ENCODE measurements at regions not wholly inside any gene's neighbourhood (a gene's known extent, or its start where the extent isn't known, plus 50 kb on each side); places are given as distances from the start of the nearest gene placed in this dataset.

- CTCF ChIA-PET = interaction anchor here (1.2 kb wide), 1 partner anchor 43 kb away, joined by 5 read pairs; no protein-coding TSS in a partner anchor
- no peaks in the 10 kb centered on the region for H3K36me3 ChIP-seq (ENCODE audit: control insufficient read depth in 2 of 2, insufficient read depth in 1 of 2, low read length in 2 of 2)
- H3K9me3 ChIP-seq (ENCODE audit: control insufficient read depth, insufficient read depth, low read depth, low read length) = no peaks in the 10 kb centered on the region
- POLR2A ChIA-PET = no interaction called here
- no peak overlapping the region for H3K4me3 ChIP-seq (ENCODE audit: low read depth, low read length)
- no peak overlapping the region for H3K27ac ChIP-seq (ENCODE audit: extremely low read depth, low read depth, low read length)
- TF ChIP-seq ZNF830 (tag by site-specific recombination; IDR thresholded peaks at IDR 0.05; ENCODE audit: low read depth) = no peak
- no peak for TF ChIP-seq EGR2 (tag by site-specific recombination; IDR thresholded peaks at IDR 0.05; ENCODE audit: low read depth)
- no peaks in the 10 kb centered on the region for H3K4me1 ChIP-seq (ENCODE audit: control insufficient read depth, insufficient read depth, low read length)
Measured at GRCh38 chr13:80655778-80656511, 315.0 kb upstream of the SPRY2 start.

GRCh38 chr13:80654638-80655249 is 313.8 kb upstream of the SPRY2 start:
- ChIA-PET POLR2A (no interaction called here), CTCF (interaction anchor here (1.0 to 1.2 kb wide), 2 partner anchors 13 to 42 kb away, joined by 5 to 7 read pairs; no protein-coding TSS in a partner anchor)
- peak; percentile 64 for TF ChIP-seq SCRT2 (tag by site-specific recombination; IDR thresholded peaks at IDR 0.05)
- no peak for TF ChIP-seq ZSCAN30 (tag by site-specific recombination; IDR thresholded peaks at IDR 0.05)
- TF ChIP-seq ZNF692 (tag by site-specific recombination; IDR thresholded peaks at IDR 0.05) = no peak
- TF ChIP-seq ZNF580 (tag by site-specific recombination; IDR thresholded peaks at IDR 0.05) = no peak
- H3K9me3 ChIP-seq (ENCODE audit: control insufficient read depth, insufficient read depth, low read depth, low read length) = no peaks in the 10 kb centered on the region
- H3K4me1 ChIP-seq (ENCODE audit: control insufficient read depth, insufficient read depth, low read length) = no peaks in the 10 kb centered on the region
- no peak overlapping the region for H3K27ac ChIP-seq (ENCODE audit: extremely low read depth, low read depth, low read length)
- H3K4me3 ChIP-seq (ENCODE audit: low read depth, low read length) = peak overlapping the region; percentile 38
- no peaks in the 10 kb centered on the region for H3K36me3 ChIP-seq (ENCODE audit: control insufficient read depth in 2 of 2, insufficient read depth in 1 of 2, low read length in 2 of 2)

- CTCF ChIA-PET = no interaction called here
- Histone ChIP-seq H3K27ac (ENCODE audit: extremely low read depth, low read depth, low read length) (no peak overlapping the region), H3K9me3 (ENCODE audit: control insufficient read depth, insufficient read depth, low read depth, low read length) (no peaks in the 10 kb centered on the region), H3K4me1 (ENCODE audit: control insufficient read depth, insufficient read depth, low read length) (no peaks in the 10 kb centered on the region), H3K4me3 (ENCODE audit: low read depth, low read length) (no peak overlapping the region), H3K36me3 (ENCODE audit: control insufficient read depth in 2 of 2, insufficient read depth in 1 of 2, low read length in 2 of 2) (no peaks in the 10 kb centered on the region)
- TF ChIP-seq SETDB1 (IDR thresholded peaks at IDR 0.05; ENCODE audit: insufficient read length, low read length) = peak; percentile 93
- no peak for TF ChIP-seq ZBTB11 (tag by site-specific recombination; conservative IDR thresholded peaks at IDR 0.05; ENCODE audit: low read depth)
- POLR2A ChIA-PET = no interaction called here
Measured at GRCh38 chr13:80649274-80649673, 308.3 kb upstream of the SPRY2 start.

- Histone ChIP-seq H3K4me1 (ENCODE audit: control insufficient read depth, insufficient read depth, low read length) (no peaks in the 10 kb centered on the region), H3K36me3 (ENCODE audit: control insufficient read depth in 2 of 2, insufficient read depth in 1 of 2, low read length in 2 of 2) (no peaks in the 10 kb centered on the region), H3K27ac (ENCODE audit: extremely low read depth, low read depth, low read length) (no peak overlapping the region), H3K9me3 (ENCODE audit: control insufficient read depth, insufficient read depth, low read depth, low read length) (no peaks in the 10 kb centered on the region), H3K4me3 (ENCODE audit: low read depth, low read length) (no peak overlapping the region)
- POLR2A ChIA-PET = no interaction called here
- CTCF ChIA-PET = interaction anchor here (0.6 kb wide), 1 partner anchor 417 kb away, joined by 3 read pairs; no protein-coding TSS in a partner anchor
- TF ChIP-seq ZNF324 (tag by site-specific recombination; IDR thresholded peaks at IDR 0.05) (no peak), ZBTB20 (tag by site-specific recombination; IDR thresholded peaks at IDR 0.05) (no peak), ZNF623 (tag by site-specific recombination; IDR thresholded peaks at IDR 0.05) (no peak), HIC1 (tag by site-specific recombination; IDR thresholded peaks at IDR 0.05) (no peak), ZNF555 (tag by site-specific recombination; conservative IDR thresholded peaks at IDR 0.05) (no peak), KLF8 (tag by site-specific recombination; IDR thresholded peaks at IDR 0.05) (no peak), ZNF10 (tag by site-specific recombination; IDR thresholded peaks at IDR 0.05) (no peak), ZBTB1 (tag by site-specific recombination; IDR thresholded peaks at IDR 0.05) (no peak), ZNF76 (tag by site-specific recombination; IDR thresholded peaks at IDR 0.05; ENCODE audit: borderline replicate concordance, low read depth) (no peak), ZNF639 (tag by site-specific recombination; IDR thresholded peaks at IDR 0.05) (no peak)
Measured at GRCh38 chr13:80642641-80643040, 301.7 kb upstream of the SPRY2 start.
